ENCODE measurements at regions not wholly inside any gene's neighbourhood (a gene's known extent, or its start where the extent isn't known, plus 50 kb on each side); places are given as distances from the start of the nearest gene placed in this dataset.

- no peak overlapping the region for H2BK20ac ChIP-seq (ENCODE audit: low read depth, low read length)
- no peak for TF ChIP-seq CEBPB (IDR thresholded peaks at IDR 0.05; ENCODE audit: low read depth, low read length)
- TF ChIP-seq USF2 (IDR thresholded peaks at IDR 0.05; ENCODE audit: low read depth, low read length) = no peak
- TF ChIP-seq BHLHE40 (IDR thresholded peaks at IDR 0.05; ENCODE audit: low read depth, low read length) = no peak
- no peak for TF ChIP-seq RCOR1 (IDR thresholded peaks at IDR 0.05; ENCODE audit: insufficient replicate concordance, low read length)
- TF ChIP-seq MXI1 (IDR thresholded peaks at IDR 0.05; ENCODE audit: borderline replicate concordance, low read depth, low read length) = no peak
- no peak for TF ChIP-seq SMC3 (IDR thresholded peaks at IDR 0.05; ENCODE audit: low read depth, low read length)
- TF ChIP-seq MAFK (IDR thresholded peaks at IDR 0.05; ENCODE audit: low read depth, low read length) = no peak
- no peak for TF ChIP-seq CHD1 (IDR thresholded peaks at IDR 0.05; ENCODE audit: low read depth, low read length)
- no peak for TF ChIP-seq RAD21 (IDR thresholded peaks at IDR 0.05; ENCODE audit: low read length)
- in situ Hi-C loops (cut with MboI; ENCODE audit: low sequenced_read_pairs) = no loop called here
- no peaks in the 10 kb centered on the region for H3K36me3 ChIP-seq (ENCODE audit: control insufficient read depth, insufficient read depth, low read length)
- H3K27ac ChIP-seq (ENCODE audit: insufficient read depth, low read length) = no peak overlapping the region
- intact Hi-C loops (cut with micrococcal nuclease) = no loop called here
- H3K23ac ChIP-seq (ENCODE audit: low read depth, low read length) = no peak overlapping the region
- ChIA-PET CTCF (no interaction called here), POLR2A (ENCODE audit: unreplicated experiment) (no interaction called here)
- no peak overlapping the region for H3K9ac ChIP-seq (ENCODE audit: low read depth, low read length)
- no peaks in the 10 kb centered on the region for H3K9me1 ChIP-seq (ENCODE audit: insufficient read depth, low read length)
- H4K20me1 ChIP-seq (ENCODE audit: insufficient read depth, low read length) = no peaks in the 10 kb centered on the region
- no peak overlapping the region for H3K14ac ChIP-seq (replicated peaks; ENCODE audit: low read depth, low read length)
- no peak overlapping the region for H3K4me3 ChIP-seq (ENCODE audit: insufficient read depth, low read depth, low read length)
- ATAC-seq (ENCODE audit: low read depth) (no peak), DNase-seq (no peak)
- H2AK9ac ChIP-seq (replicated peaks; ENCODE audit: low read depth, low read length, poor library complexity) = no peak overlapping the region
- no peak overlapping the region for H4K5ac ChIP-seq (ENCODE audit: low read depth, low read length)
- peaks cover 5% of the 10 kb centered on the region for H3K27me3 ChIP-seq (ENCODE audit: control insufficient read depth, insufficient read depth, low read length)
- no peak overlapping the region for H3K4ac ChIP-seq (ENCODE audit: low read depth, low read length)
- no peaks in the 10 kb centered on the region for H3K4me1 ChIP-seq (ENCODE audit: control insufficient read depth, insufficient read depth, low read length)
- no peak overlapping the region for H2AFZ ChIP-seq (replicated peaks; ENCODE audit: low read length, poor library complexity)
- no peak overlapping the region for H2BK15ac ChIP-seq (ENCODE audit: low read depth, low read length)
- no TSS peak for BruUV-seq (replicated peaks)
- no peak overlapping the region for H3K56ac ChIP-seq (ENCODE audit: extremely low read depth, insufficient read depth, low read length)
- no peak overlapping the region for H4K8ac ChIP-seq (ENCODE audit: low read depth in 2 of 2, low read length in 2 of 2)
- no peak overlapping the region for H3K18ac ChIP-seq (ENCODE audit: low read depth, low read length)
- H3K79me1 ChIP-seq (ENCODE audit: low read depth in 1 of 2, low read length in 2 of 2) = no peaks in the 10 kb centered on the region
- dilution Hi-C loops (cut with HindIII; ENCODE audit: low sequenced_read_pairs, unreplicated experiment) = no loop called here
- H3K9me3 ChIP-seq (ENCODE audit: control insufficient read depth, insufficient read depth, low read length) = no peaks in the 10 kb centered on the region
- H3K4me2 ChIP-seq (ENCODE audit: low read depth, low read length) = no peak overlapping the region
- no peak overlapping the region for H2AK5ac ChIP-seq (ENCODE audit: low read depth, low read length)
- H2BK120ac ChIP-seq (ENCODE audit: low read depth, low read length) = no peak overlapping the region
- no peak overlapping the region for H2BK5ac ChIP-seq (ENCODE audit: low read depth, low read length, poor library complexity, severe bottlenecking)
- H4K91ac ChIP-seq (ENCODE audit: insufficient read depth, low read depth, low read length) = no peak overlapping the region
These were observed 145.6 kb upstream of the CALCR start for GRCh38 chr7:93720106-93720505.

All from IMR-90 (cell line).